Mucosa of rectum (tissue), 2 donors: ENCODE measurements at regions not wholly inside any gene's neighbourhood (a gene's known extent, or its start where the extent isn't known, plus 50 kb on each side); places are given as distances from the start of the nearest gene placed in this dataset.

ENCODE experiments used
- H3K27ac ChIP-seq, 2 donors: one replicate each; pipeline ENCODE4 v1.7.0; 2013; ENCODE audit warnings: inconsistent platforms in 2 of 2, low read depth in 2 of 2, low read length in 2 of 2
- H3K27me3 ChIP-seq, 2 donors: one replicate each; pipeline ENCODE4 v1.7.0; 2013; ENCODE audit warnings: low read length in 2 of 2; ENCODE audit not compliant: control insufficient read depth in 2 of 2, insufficient read depth in 2 of 2
- H3K36me3 ChIP-seq, 2 donors: one replicate each; pipeline ENCODE4 v1.7.0; 2013; ENCODE audit warnings: low read length in 2 of 2; ENCODE audit not compliant: control insufficient read depth in 2 of 2, insufficient read depth in 2 of 2
- H3K4me1 ChIP-seq, 2 donors: one replicate each; pipeline ENCODE4 v1.7.0; 2013; ENCODE audit warnings: low read length in 2 of 2, mild to moderate bottlenecking in 1 of 2; ENCODE audit not compliant: control insufficient read depth in 2 of 2, insufficient read depth in 2 of 2
- H3K4me3 ChIP-seq, 2 donors: one replicate each; pipeline ENCODE4 v1.7.0; 2013; ENCODE audit warnings: low read length in 2 of 2
- H3K9ac ChIP-seq, 2 donors: one replicate each; pipeline ENCODE4 v1.7.0; 2013; ENCODE audit warnings: low read length in 2 of 2, low read depth in 1 of 2, mild to moderate bottlenecking in 1 of 2
- H3K9me3 ChIP-seq, 2 donors: one replicate each; pipeline ENCODE4 v1.7.0; 2013; ENCODE audit warnings: low read length in 2 of 2; ENCODE audit not compliant: control insufficient read depth in 2 of 2
- donor health status: healthy.
- donor health status: Normal muscosa, but diverticular disease.

GRCh38 chr2:181764095-181764963 lies 84.0 kb upstream of the NEUROD1 start:
- Histone ChIP-seq H3K36me3 (no peaks in the 10 kb centered on the region), H3K4me3 (no peak overlapping the region), H3K27ac (no peak overlapping the region), H3K4me1 (no peaks in the 10 kb centered on the region), H3K27me3 (no peaks in the 10 kb centered on the region), H3K9me3 (no peaks in the 10 kb centered on the region), H3K9ac (no peak overlapping the region)

- no peak overlapping the region for H3K9ac ChIP-seq
- no peaks in the 10 kb centered on the region for H3K9me3 ChIP-seq
- H3K27ac ChIP-seq = no peak overlapping the region
- no peaks in the 10 kb centered on the region for H3K4me1 ChIP-seq
- no peaks in the 10 kb centered on the region for H3K27me3 ChIP-seq
- H3K36me3 ChIP-seq = no peaks in the 10 kb centered on the region
- H3K4me3 ChIP-seq = no peak overlapping the region
Measured at GRCh38 chr2:181766129-181766528, 85.8 kb upstream of the NEUROD1 start.

GRCh38 chr2:181770150-181770549 lies 89.8 kb upstream of the NEUROD1 start:
- no peaks in the 10 kb centered on the region for H3K4me1 ChIP-seq
- H3K9me3 ChIP-seq = no peaks in the 10 kb centered on the region
- H3K27ac ChIP-seq = no peak overlapping the region
- no peak overlapping the region for H3K4me3 ChIP-seq
- no peak overlapping the region for H3K9ac ChIP-seq
- H3K36me3 ChIP-seq = no peaks in the 10 kb centered on the region
- no peaks in the 10 kb centered on the region for H3K27me3 ChIP-seq

GRCh38 chr2:181771356-181771755 lies 91.0 kb upstream of the NEUROD1 start:
- Histone ChIP-seq H3K27ac (no peak overlapping the region), H3K9ac (no peak overlapping the region), H3K27me3 (no peaks in the 10 kb centered on the region), H3K9me3 (no peaks in the 10 kb centered on the region), H3K4me3 (no peak overlapping the region), H3K4me1 (no peaks in the 10 kb centered on the region), H3K36me3 (no peaks in the 10 kb centered on the region)

GRCh38 chr2:181772334-181772733 lies 92.0 kb upstream of the NEUROD1 start:
- Histone ChIP-seq H3K36me3 (no peaks in the 10 kb centered on the region), H3K9me3 (no peaks in the 10 kb centered on the region)

GRCh38 chr2:181772777-181773176 lies 92.5 kb upstream of the NEUROD1 start:
- H3K4me3 ChIP-seq = no peak overlapping the region
- H3K27ac ChIP-seq = no peak overlapping the region
- H3K9me3 ChIP-seq = no peaks in the 10 kb centered on the region
- H3K4me1 ChIP-seq = peaks cover 0 to 4% of the 10 kb centered on the region in 2 donors
- H3K9ac ChIP-seq = no peak overlapping the region
- H3K36me3 ChIP-seq = no peaks in the 10 kb centered on the region
- no peaks in the 10 kb centered on the region for H3K27me3 ChIP-seq

More at GRCh38 chr2:181772334-181772733, 92.0 kb upstream of the NEUROD1 start:
- Histone ChIP-seq H3K4me3 (no peak overlapping the region), H3K4me1 (peaks cover 0 to under 1% of the 10 kb centered on the region in 2 donors), H3K9ac (no peak overlapping the region), H3K27me3 (no peaks in the 10 kb centered on the region), H3K27ac (no peak overlapping the region)

GRCh38 chr2:181774685-181775084 lies 94.4 kb upstream of the NEUROD1 start:
- no peaks in the 10 kb centered on the region for H3K9me3 ChIP-seq
- H3K36me3 ChIP-seq = no peaks in the 10 kb centered on the region
- no peaks in the 10 kb centered on the region for H3K27me3 ChIP-seq
- peaks cover 3 to 15% of the 10 kb centered on the region in 2 donors for H3K4me1 ChIP-seq
- no peak overlapping the region for H3K4me3 ChIP-seq
- no peak overlapping the region for H3K27ac ChIP-seq
- H3K9ac ChIP-seq = no peak overlapping the region

- Histone ChIP-seq H3K27me3 (no peaks in the 10 kb centered on the region), H3K4me3 (no peak overlapping the region), H3K36me3 (no peaks in the 10 kb centered on the region), H3K9me3 (no peaks in the 10 kb centered on the region), H3K9ac (no peak overlapping the region), H3K27ac (no peak overlapping the region), H3K4me1 (peaks cover 17 to 31% of the 10 kb centered on the region in 2 donors)
Measured at GRCh38 chr2:181776336-181776735, 96.0 kb upstream of the NEUROD1 start.

- no peaks in the 10 kb centered on the region for H3K9me3 ChIP-seq
- H3K27ac ChIP-seq = no peak overlapping the region
- peaks cover 21 to 39% of the 10 kb centered on the region in 2 donors for H3K4me1 ChIP-seq
- no peaks in the 10 kb centered on the region for H3K27me3 ChIP-seq
- no peak overlapping the region for H3K9ac ChIP-seq
- no peaks in the 10 kb centered on the region for H3K36me3 ChIP-seq
- H3K4me3 ChIP-seq = no peak overlapping the region
Measured at GRCh38 chr2:181777734-181778133, 97.4 kb upstream of the NEUROD1 start.

- H3K4me1 ChIP-seq = peaks cover 21 to 43% of the 10 kb centered on the region in 2 donors
- H3K27ac ChIP-seq = no peak overlapping the region
- no peaks in the 10 kb centered on the region for H3K36me3 ChIP-seq
- no peak overlapping the region for H3K4me3 ChIP-seq
- H3K9ac ChIP-seq = no peak overlapping the region
- no peaks in the 10 kb centered on the region for H3K27me3 ChIP-seq
- no peaks in the 10 kb centered on the region for H3K9me3 ChIP-seq
Measured at GRCh38 chr2:181778621-181779201, 98.4 kb upstream of the NEUROD1 start.
